ENCODE measurements at regions not wholly inside any gene's neighbourhood (a gene's known extent, or its start where the extent isn't known, plus 50 kb on each side); places are given as distances from the start of the nearest gene placed in this dataset.

DNA sequence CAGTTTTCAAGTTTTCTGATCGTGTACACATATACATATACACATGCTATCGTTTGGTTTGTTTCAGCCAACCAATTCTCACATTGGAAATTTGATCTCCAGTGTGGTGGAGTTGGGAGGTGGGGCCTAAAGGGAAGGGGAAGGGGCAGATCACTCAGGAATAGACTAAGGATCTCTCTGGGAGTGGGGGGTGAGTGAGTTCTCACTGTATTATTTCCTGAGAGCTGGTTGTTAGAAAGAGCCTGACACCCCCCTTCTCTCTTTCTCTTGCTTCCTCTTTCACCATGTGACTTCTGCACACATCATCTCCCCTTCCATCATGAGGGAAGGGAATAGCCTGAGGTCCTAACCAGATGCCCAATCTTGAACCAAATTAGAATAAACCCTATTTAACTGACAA, 551.7 kb downstream of the MAT2B start:
- no peaks in the 10 kb centered on the region for H3K9me3 Mint-ChIP-seq (ENCODE audit: low read depth)
- no peaks in the 10 kb centered on the region for H3K36me3 Mint-ChIP-seq (ENCODE audit: low read depth)
- no peak for DNase-seq (ENCODE audit: low spot score)
- H3K27ac Mint-ChIP-seq (ENCODE audit: unreplicated experiment), result no peak overlapping the region
- H3K27me3 Mint-ChIP-seq (ENCODE audit: low read depth), result peaks cover 10% of the 10 kb centered on the region
- H3K4me3 Mint-ChIP-seq (ENCODE audit: unreplicated experiment), result no peak overlapping the region
- TF ChIP-seq, protein P1, sequence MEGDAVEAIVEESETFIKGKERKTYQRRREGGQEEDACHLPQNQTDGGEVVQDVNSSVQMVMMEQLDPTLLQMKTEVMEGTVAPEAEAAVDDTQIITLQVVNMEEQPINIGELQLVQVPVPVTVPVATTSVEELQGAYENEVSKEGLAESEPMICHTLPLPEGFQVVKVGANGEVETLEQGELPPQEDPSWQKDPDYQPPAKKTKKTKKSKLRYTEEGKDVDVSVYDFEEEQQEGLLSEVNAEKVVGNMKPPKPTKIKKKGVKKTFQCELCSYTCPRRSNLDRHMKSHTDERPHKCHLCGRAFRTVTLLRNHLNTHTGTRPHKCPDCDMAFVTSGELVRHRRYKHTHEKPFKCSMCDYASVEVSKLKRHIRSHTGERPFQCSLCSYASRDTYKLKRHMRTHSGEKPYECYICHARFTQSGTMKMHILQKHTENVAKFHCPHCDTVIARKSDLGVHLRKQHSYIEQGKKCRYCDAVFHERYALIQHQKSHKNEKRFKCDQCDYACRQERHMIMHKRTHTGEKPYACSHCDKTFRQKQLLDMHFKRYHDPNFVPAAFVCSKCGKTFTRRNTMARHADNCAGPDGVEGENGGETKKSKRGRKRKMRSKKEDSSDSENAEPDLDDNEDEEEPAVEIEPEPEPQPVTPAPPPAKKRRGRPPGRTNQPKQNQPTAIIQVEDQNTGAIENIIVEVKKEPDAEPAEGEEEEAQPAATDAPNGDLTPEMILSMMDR (IDR thresholded peaks at IDR 0.05), result no peak
- no peaks in the 10 kb centered on the region for H3K4me1 Mint-ChIP-seq (ENCODE audit: low read depth)

DNA sequence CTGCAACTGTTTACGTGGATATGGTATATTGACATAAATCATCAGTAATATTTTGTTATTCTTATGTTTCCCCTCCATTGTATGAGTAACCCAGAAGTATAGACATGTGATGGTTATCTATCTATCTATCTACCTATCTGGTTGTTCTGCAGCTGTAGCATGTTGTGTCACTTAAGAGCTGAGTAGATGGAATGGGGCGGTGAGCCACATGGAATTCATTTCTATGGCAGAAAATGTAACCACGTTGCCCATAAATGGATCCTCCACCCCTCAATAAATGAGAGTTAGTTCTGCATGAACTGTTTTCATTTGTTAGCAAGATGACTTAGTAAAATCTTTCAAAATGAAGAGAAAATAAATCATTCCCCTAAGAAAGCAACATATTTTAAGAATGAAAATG, 553.2 kb downstream of the MAT2B start:
- Mint-ChIP-seq H3K27me3 (ENCODE audit: low read depth) (peaks cover 8% of the 10 kb centered on the region), H3K36me3 (ENCODE audit: low read depth) (no peaks in the 10 kb centered on the region), H3K27ac (ENCODE audit: unreplicated experiment) (no peak overlapping the region), H3K4me3 (ENCODE audit: unreplicated experiment) (no peak overlapping the region), H3K4me1 (ENCODE audit: low read depth) (no peaks in the 10 kb centered on the region), H3K9me3 (ENCODE audit: low read depth) (no peaks in the 10 kb centered on the region)
- TF ChIP-seq, protein P1 (IDR thresholded peaks at IDR 0.05), result no peak
- no peak for DNase-seq (ENCODE audit: low spot score)

DNA sequence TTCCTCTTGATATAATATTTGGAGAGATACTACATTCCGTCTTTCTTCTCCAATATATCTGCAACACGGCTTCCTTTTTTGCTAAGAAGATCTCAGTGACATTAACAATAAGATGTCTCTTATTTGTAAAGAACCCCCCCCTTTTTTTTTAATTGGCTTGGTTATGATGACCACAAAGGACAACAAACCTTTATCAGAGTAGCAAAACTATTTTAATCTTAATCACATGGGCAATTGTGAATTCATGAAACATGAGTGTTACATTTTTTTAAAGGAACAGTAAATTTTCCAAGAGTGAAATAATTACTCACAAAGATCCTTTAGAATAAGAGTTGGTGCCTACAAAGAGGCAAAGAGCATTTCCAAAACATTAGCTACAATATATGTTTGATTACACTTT, 554.1 kb downstream of the MAT2B start:
- Mint-ChIP-seq H3K36me3 (ENCODE audit: low read depth) (no peaks in the 10 kb centered on the region), H3K27ac (ENCODE audit: unreplicated experiment) (no peak overlapping the region), H3K4me1 (ENCODE audit: low read depth) (no peaks in the 10 kb centered on the region), H3K27me3 (ENCODE audit: low read depth) (peaks cover 8% of the 10 kb centered on the region), H3K4me3 (ENCODE audit: unreplicated experiment) (no peak overlapping the region), H3K9me3 (ENCODE audit: low read depth) (no peaks in the 10 kb centered on the region)
- TF ChIP-seq, protein P1 (IDR thresholded peaks at IDR 0.05), result no peak
- DNase-seq (ENCODE audit: low spot score), result no peak

DNA sequence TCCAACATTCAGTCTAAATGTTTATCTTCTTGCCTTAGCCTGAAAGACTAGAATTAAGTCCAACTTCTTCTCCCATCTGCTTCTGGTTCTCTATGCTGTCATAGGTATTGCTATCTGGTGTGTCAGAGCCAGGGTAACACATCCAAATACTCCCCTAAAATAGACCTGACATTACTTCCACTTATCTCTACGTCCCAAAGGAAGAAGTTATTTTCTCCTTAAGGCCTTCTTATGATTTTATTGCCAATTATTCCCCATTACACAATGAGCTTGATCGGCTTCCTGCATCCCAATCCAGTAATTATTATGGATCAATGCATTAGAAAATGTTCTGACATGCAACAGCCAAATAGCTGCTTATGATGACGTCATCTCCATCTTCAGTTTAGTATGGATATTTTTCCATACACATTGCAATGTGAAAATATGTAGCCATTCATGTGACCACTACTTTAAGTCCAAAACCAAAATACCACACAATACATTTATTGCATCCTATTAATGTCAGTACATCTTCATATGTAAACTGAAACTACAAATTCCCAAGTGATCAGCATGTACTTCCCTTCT, 555.5 kb downstream of the MAT2B start:
- Mint-ChIP-seq H3K27me3 (ENCODE audit: low read depth) (peaks cover 8% of the 10 kb centered on the region), H3K27ac (ENCODE audit: unreplicated experiment) (no peak overlapping the region), H3K36me3 (ENCODE audit: low read depth) (no peaks in the 10 kb centered on the region), H3K4me3 (ENCODE audit: unreplicated experiment) (no peak overlapping the region), H3K4me1 (ENCODE audit: low read depth) (no peaks in the 10 kb centered on the region), H3K9me3 (ENCODE audit: low read depth) (no peaks in the 10 kb centered on the region)
- TF ChIP-seq, protein P1 (IDR thresholded peaks at IDR 0.05), result no peak
- no peak for DNase-seq (ENCODE audit: low spot score)

DNA sequence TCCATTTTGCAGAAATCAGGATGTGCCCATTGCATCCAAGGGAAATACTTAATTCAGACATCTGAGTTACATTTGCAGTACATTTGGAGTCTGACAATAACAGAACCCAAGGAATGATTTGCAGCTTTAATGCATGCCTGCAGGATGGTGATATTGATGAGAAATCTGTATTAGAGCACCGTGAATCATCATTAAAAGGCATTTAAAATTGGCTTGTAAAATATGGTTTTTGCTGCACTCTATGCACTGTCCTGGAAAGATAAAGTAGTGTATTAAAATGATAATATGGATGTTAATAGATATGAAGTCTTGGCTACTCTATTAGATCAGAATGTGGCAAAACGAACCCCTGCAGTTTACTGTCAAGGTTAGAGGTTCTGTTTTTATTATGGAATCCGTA, 556.9 kb downstream of the MAT2B start:
- peaks cover 8% of the 10 kb centered on the region for H3K27me3 Mint-ChIP-seq (ENCODE audit: low read depth)
- H3K9me3 Mint-ChIP-seq (ENCODE audit: low read depth), result no peaks in the 10 kb centered on the region
- H3K4me3 Mint-ChIP-seq (ENCODE audit: unreplicated experiment), result no peak overlapping the region
- no peak overlapping the region for H3K27ac Mint-ChIP-seq (ENCODE audit: unreplicated experiment)
- TF ChIP-seq, protein P1 (IDR thresholded peaks at IDR 0.05), result no peak
- no peaks in the 10 kb centered on the region for H3K4me1 Mint-ChIP-seq (ENCODE audit: low read depth)
- H3K36me3 Mint-ChIP-seq (ENCODE audit: low read depth), result no peaks in the 10 kb centered on the region
- no peak for DNase-seq (ENCODE audit: low spot score)
